HFFc6 (cell line): ENCODE measurements at regions not wholly inside any gene's neighbourhood (a gene's known extent, or its start where the extent isn't known, plus 50 kb on each side); places are given as distances from the start of the nearest gene placed in this dataset.

ENCODE experiments used
- DNase-seq: peaks from one replicate; pipeline ENCODE4 v3.0.0-alpha.2; 2018
- H3K27ac Mint-ChIP-seq: 2 replicates; pipeline ENCODE4 v1.8.0; 2020; ENCODE audit warnings: mild to moderate bottlenecking, mixed read lengths
- H3K27me3 Mint-ChIP-seq: 2 replicates; pipeline ENCODE4 v1.8.0; 2021; ENCODE audit warnings: mild to moderate bottlenecking, moderate library complexity, mixed read lengths; ENCODE audit not compliant: insufficient read depth
- H3K36me3 Mint-ChIP-seq: 2 replicates; pipeline ENCODE4 v1.8.0; 2021; ENCODE audit warnings: low read depth, mixed read lengths
- H3K4me1 Mint-ChIP-seq: 2 replicates; pipeline ENCODE4 v1.8.0; 2020; ENCODE audit warnings: low read depth, mixed read lengths
- H3K4me3 Mint-ChIP-seq: 2 replicates; pipeline ENCODE4 v1.8.0; 2020; ENCODE audit warnings: mild to moderate bottlenecking, moderate library complexity, mixed read lengths
- H3K9me3 Mint-ChIP-seq: 2 replicates; pipeline ENCODE4 v1.8.0; 2020; ENCODE audit warnings: mild to moderate bottlenecking, mixed read lengths
- CTCF ChIP-seq: fragments of 200-600 bp; sonication (generic); IDR thresholded peaks from 2 replicates; pipeline ENCODE4 v1.5.0; 2021; ENCODE audit warnings: antibody characterized with exemption, mild to moderate bottlenecking

- Mint-ChIP-seq H3K27ac (no peak overlapping the region), H3K36me3 (no peaks in the 10 kb centered on the region), H3K4me3 (no peak overlapping the region), H3K4me1 (no peaks in the 10 kb centered on the region), H3K27me3 (peaks cover 1% of the 10 kb centered on the region; the same call in 1 of the 2 replicates), H3K9me3 (peaks cover 43% of the 10 kb centered on the region)
- no peak for TF ChIP-seq CTCF
- no peak for DNase-seq
These were observed 326.2 kb downstream of the CBLN4 start for GRCh38 chr20:55678970-55679667.

GRCh38 chr20:55678126-55678525 is 327.2 kb downstream of the CBLN4 start:
- H3K9me3 Mint-ChIP-seq = peaks cover 48% of the 10 kb centered on the region
- no peaks in the 10 kb centered on the region for H3K4me1 Mint-ChIP-seq
- TF ChIP-seq CTCF = no peak
- H3K36me3 Mint-ChIP-seq = no peaks in the 10 kb centered on the region
- no peak for DNase-seq
- no peak overlapping the region for H3K27ac Mint-ChIP-seq
- H3K4me3 Mint-ChIP-seq = no peak overlapping the region
- H3K27me3 Mint-ChIP-seq = peaks cover 1% of the 10 kb centered on the region; the same call in 1 of the 2 replicates

- no peak for DNase-seq
- peaks cover 1% of the 10 kb centered on the region; the same call in 1 of the 2 replicates for H3K27me3 Mint-ChIP-seq
- no peaks in the 10 kb centered on the region for H3K36me3 Mint-ChIP-seq
- no peak overlapping the region for H3K27ac Mint-ChIP-seq
- no peak for TF ChIP-seq CTCF
- H3K9me3 Mint-ChIP-seq = peaks cover 41% of the 10 kb centered on the region
- no peak overlapping the region for H3K4me3 Mint-ChIP-seq
- H3K4me1 Mint-ChIP-seq = no peaks in the 10 kb centered on the region
These were observed 328.3 kb downstream of the CBLN4 start for GRCh38 chr20:55677011-55677410.

GRCh38 chr20:55676097-55676496 is 329.2 kb downstream of the CBLN4 start:
- no peak for TF ChIP-seq CTCF
- DNase-seq = no peak
- Mint-ChIP-seq H3K36me3 (no peaks in the 10 kb centered on the region), H3K27ac (no peak overlapping the region), H3K9me3 (peaks cover 45% of the 10 kb centered on the region), H3K27me3 (no peaks in the 10 kb centered on the region), H3K4me3 (no peak overlapping the region), H3K4me1 (no peaks in the 10 kb centered on the region)

GRCh38 chr20:55668631-55669030 is 336.7 kb downstream of the CBLN4 start:
- no peak for TF ChIP-seq CTCF
- DNase-seq = no peak
- Mint-ChIP-seq H3K4me1 (no peaks in the 10 kb centered on the region), H3K27ac (no peak overlapping the region), H3K36me3 (no peaks in the 10 kb centered on the region), H3K9me3 (peaks cover 38% of the 10 kb centered on the region), H3K4me3 (no peak overlapping the region), H3K27me3 (peaks cover 2% of the 10 kb centered on the region; the same call in 1 of the 2 replicates)
